Vagina (tissue), 2 donors: ENCODE measurements at regions not wholly inside any gene's neighbourhood (a gene's known extent, or its start where the extent isn't known, plus 50 kb on each side); places are given as distances from the start of the nearest gene placed in this dataset.

Experiments used
- POLR2A ChIP-seq, 2 donors: fragments of 450-650 bp; IDR thresholded peaks; one replicate each; pipeline ENCODE4 v1.6.1; 2017; ENCODE audit warnings: antibody characterized with exemption in 2 of 2, mild to moderate bottlenecking in 2 of 2, moderate library complexity in 2 of 2
- POLR2AphosphoS5 ChIP-seq, 2 donors: sonication (generic); formaldehyde crosslinking; IDR thresholded peaks; one replicate each; pipeline ENCODE4 v1.9.0; 2017; ENCODE audit warnings: antibody characterized with exemption in 2 of 2, mild to moderate bottlenecking in 2 of 2, low read depth in 1 of 2; ENCODE audit not compliant: insufficient read depth in 1 of 2
- TF ChIP-seq, protein P1 (sequence below), 3 experiments: fragments of 450-650 bp in 2 of 3; fragments of 200-600 bp in 1 of 3; sonication (generic) in 1 of 3; IDR thresholded peaks; one replicate each; pipeline ENCODE4 v1.5.1; 2017 to 2019; ENCODE audit warnings: antibody characterized with exemption in 3 of 3, mild to moderate bottlenecking in 2 of 3, moderate library complexity in 2 of 3

DNA sequence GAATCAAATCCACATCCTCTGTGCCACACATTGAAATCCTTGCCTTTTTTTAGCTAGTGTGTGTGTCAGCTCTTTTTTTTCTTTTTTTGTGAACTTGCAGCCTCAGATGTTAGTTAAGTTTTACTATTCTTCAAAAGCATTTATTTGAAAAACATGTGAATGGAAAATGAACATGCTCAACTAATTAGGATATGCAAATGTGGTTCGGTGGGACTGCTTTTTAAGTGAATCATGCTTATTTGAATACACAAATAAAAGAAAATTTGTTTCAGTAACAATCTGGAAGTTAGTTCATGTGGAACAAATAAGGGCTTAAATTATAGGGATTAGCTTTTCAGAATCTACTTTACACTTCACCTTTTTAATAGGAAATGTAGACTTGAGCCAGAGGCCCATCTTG is 751.5 kb upstream of the FAM241A start:
- TF ChIP-seq, protein P1, sequence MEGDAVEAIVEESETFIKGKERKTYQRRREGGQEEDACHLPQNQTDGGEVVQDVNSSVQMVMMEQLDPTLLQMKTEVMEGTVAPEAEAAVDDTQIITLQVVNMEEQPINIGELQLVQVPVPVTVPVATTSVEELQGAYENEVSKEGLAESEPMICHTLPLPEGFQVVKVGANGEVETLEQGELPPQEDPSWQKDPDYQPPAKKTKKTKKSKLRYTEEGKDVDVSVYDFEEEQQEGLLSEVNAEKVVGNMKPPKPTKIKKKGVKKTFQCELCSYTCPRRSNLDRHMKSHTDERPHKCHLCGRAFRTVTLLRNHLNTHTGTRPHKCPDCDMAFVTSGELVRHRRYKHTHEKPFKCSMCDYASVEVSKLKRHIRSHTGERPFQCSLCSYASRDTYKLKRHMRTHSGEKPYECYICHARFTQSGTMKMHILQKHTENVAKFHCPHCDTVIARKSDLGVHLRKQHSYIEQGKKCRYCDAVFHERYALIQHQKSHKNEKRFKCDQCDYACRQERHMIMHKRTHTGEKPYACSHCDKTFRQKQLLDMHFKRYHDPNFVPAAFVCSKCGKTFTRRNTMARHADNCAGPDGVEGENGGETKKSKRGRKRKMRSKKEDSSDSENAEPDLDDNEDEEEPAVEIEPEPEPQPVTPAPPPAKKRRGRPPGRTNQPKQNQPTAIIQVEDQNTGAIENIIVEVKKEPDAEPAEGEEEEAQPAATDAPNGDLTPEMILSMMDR (IDR thresholded peaks at IDR 0.05), result no peak
- TF ChIP-seq POLR2A (IDR thresholded peaks at IDR 0.05), result no peak
- no peak for TF ChIP-seq POLR2AphosphoS5 (IDR thresholded peaks at IDR 0.05; ENCODE audit: insufficient read depth in 1 of 2, low read depth in 1 of 2)
